GM23338 (cell line): ENCODE measurements at regions not wholly inside any gene's neighbourhood (a gene's known extent, or its start where the extent isn't known, plus 50 kb on each side); places are given as distances from the start of the nearest gene placed in this dataset.

Experiments used
- ATAC-seq: fragments of 200-7000 bp; cut with Tn5 transposase; 3 replicates; pipeline ENCODE4 v1.9.1; 2020
- DNase-seq: peaks from one replicate; pipeline ENCODE4 v3.0.0-alpha.2; 2015; ENCODE audit warnings: low spot score
- H2AFZ ChIP-seq: fragments of 200-600 bp; sonication (generic); 2 replicates; pipeline ENCODE4 v1.8.0; 2016; ENCODE audit warnings: antibody characterized with exemption, mild to moderate bottlenecking, moderate library complexity
- H3F3A ChIP-seq: fragments of 200-600 bp; sonication (generic); replicated peaks from 2 replicates; pipeline ENCODE4 v1.8.0; 2017; ENCODE audit warnings: antibody characterized with exemption, mixed run types, low read depth
- H3K27ac ChIP-seq: fragments of 200-600 bp; sonication (generic); 2 replicates; pipeline ENCODE4 v1.6.1; 2016; ENCODE audit warnings: low read depth
- H3K27me3 ChIP-seq: fragments of 200-600 bp; sonication (generic); 2 replicates; pipeline ENCODE4 v1.8.0; 2016; ENCODE audit warnings: mild to moderate bottlenecking, mixed run types, moderate library complexity; ENCODE audit not compliant: insufficient read depth
- H3K36me3 ChIP-seq: fragments of 200-600 bp; sonication (generic); 2 replicates; pipeline ENCODE4 v1.8.0; 2016; ENCODE audit warnings: mild to moderate bottlenecking; ENCODE audit not compliant: insufficient read depth
- H3K4me1 ChIP-seq: fragments of 200-600 bp; sonication (generic); 2 replicates; pipeline ENCODE4 v1.8.0; 2016; ENCODE audit warnings: mild to moderate bottlenecking, moderate library complexity; ENCODE audit not compliant: insufficient read depth
- H3K4me2 ChIP-seq: fragments of 200-600 bp; sonication (generic); 2 replicates; pipeline ENCODE4 v1.7.1; 2017; ENCODE audit warnings: mixed run types
- H3K4me3 ChIP-seq: fragments of 200-600 bp; sonication (generic); 2 replicates; pipeline ENCODE4 v1.6.1; 2016; ENCODE audit warnings: mixed run types
- H3K79me2 ChIP-seq: fragments of 200-600 bp; sonication (generic); replicated peaks from 2 replicates; pipeline ENCODE4 v1.8.0; 2017; ENCODE audit warnings: mild to moderate bottlenecking; ENCODE audit not compliant: insufficient read depth
- H3K9me2 ChIP-seq: fragments of 200-600 bp; sonication (generic); 2 replicates; pipeline ENCODE4 v1.8.0; 2017; ENCODE audit not compliant: insufficient read depth
- H4K20me1 ChIP-seq: fragments of 200-600 bp; sonication (generic); replicated peaks from 2 replicates; pipeline ENCODE4 v1.8.0; 2017; ENCODE audit warnings: mild to moderate bottlenecking; ENCODE audit not compliant: insufficient read depth
- H3K27ac Mint-ChIP-seq: 2 replicates; pipeline ENCODE4 v1.8.0; 2020; ENCODE audit warnings: inconsistent platforms, mild to moderate bottlenecking, moderate library complexity, mixed read lengths
- H3K27me3 Mint-ChIP-seq: 3 replicates; pipeline ENCODE4 v1.8.0; 2022; ENCODE audit warnings: low read depth, mild to moderate bottlenecking, moderate library complexity, mixed read lengths, inconsistent platforms; ENCODE audit not compliant: insufficient read depth, poor library complexity
- H3K36me3 Mint-ChIP-seq: 3 replicates; pipeline ENCODE4 v1.8.0; 2021; ENCODE audit warnings: low read depth, mild to moderate bottlenecking, inconsistent platforms, moderate library complexity, mixed read lengths
- H3K4me1 Mint-ChIP-seq: 3 replicates; pipeline ENCODE4 v1.8.0; 2020; ENCODE audit warnings: mild to moderate bottlenecking, inconsistent platforms, mixed read lengths
- H3K4me3 Mint-ChIP-seq: 3 replicates; pipeline ENCODE4 v1.8.0; 2021; ENCODE audit warnings: moderate library complexity, mild to moderate bottlenecking, inconsistent platforms, mixed read lengths
- H3K9me3 Mint-ChIP-seq: 3 replicates; pipeline ENCODE4 v1.8.0; 2020; ENCODE audit warnings: moderate library complexity, mild to moderate bottlenecking, inconsistent platforms, mixed read lengths
- CREB1 ChIP-seq: fragments of 250-450 bp; sonication (Bioruptor Pico); IDR thresholded peaks from 2 replicates; pipeline ENCODE4 v1.5.0; 2020; ENCODE audit warnings: low read depth, mild to moderate bottlenecking, moderate library complexity
- CTCF ChIP-seq, 2 experiments: fragments of 200-600 bp in 1 of 2; sonication (generic) in 1 of 2; conservative IDR thresholded peaks; 2 replicates each; pipeline versions ENCODE4 v1.5.1 to v1.6.1; 2016 to 2017; ENCODE audit warnings: antibody characterized with exemption in 2 of 2, low read depth in 2 of 2, mild to moderate bottlenecking in 2 of 2, moderate library complexity in 1 of 2
- ETS1 ChIP-seq: IDR thresholded peaks from 2 replicates; pipeline ENCODE4 v1.6.1; 2016; ENCODE audit warnings: antibody characterized with exemption
- JUNB ChIP-seq: IDR thresholded peaks from one replicate; pipeline ENCODE4 v1.6.1; 2016; ENCODE audit warnings: antibody characterized with exemption; ENCODE audit not compliant: unreplicated experiment
- REST ChIP-seq: IDR thresholded peaks from one replicate; pipeline ENCODE4 v1.6.1; 2018; ENCODE audit warnings: antibody characterized with exemption; ENCODE audit not compliant: unreplicated experiment
- ZNF331 ChIP-seq: fragments of 250-450 bp; sonication (Bioruptor Pico); IDR thresholded peaks from 2 replicates; pipeline ENCODE4 v1.5.0; 2020; ENCODE audit warnings: low read depth, mild to moderate bottlenecking, moderate library complexity

- no peak for TF ChIP-seq CTCF (conservative IDR thresholded peaks at IDR 0.05; ENCODE audit: low read depth in 2 of 2)
- no peak for TF ChIP-seq JUNB
Observed at GRCh38 chr4:180153587-180153986, 2089.6 kb upstream of the TENM3 start (continued).

GRCh38 chr4:180156684-180157083 lies 2086.5 kb upstream of the TENM3 start:
- Mint-ChIP-seq H3K4me1 (peaks cover 22% of the 10 kb centered on the region), H3K4me3 (no peak overlapping the region), H3K27ac (no peak overlapping the region), H3K36me3 (no peaks in the 10 kb centered on the region), H3K27me3 (no peaks in the 10 kb centered on the region), H3K9me3 (no peaks in the 10 kb centered on the region)
- ATAC-seq, result no peak
- Histone ChIP-seq H2AFZ (no peak overlapping the region), H3K27ac (no peak overlapping the region), H3F3A (no peaks in the 10 kb centered on the region), H3K79me2 (no peaks in the 10 kb centered on the region), H3K27me3 (no peaks in the 10 kb centered on the region), H3K36me3 (no peaks in the 10 kb centered on the region), H3K4me3 (no peak overlapping the region), H4K20me1 (no peaks in the 10 kb centered on the region), H3K4me2 (no peak overlapping the region), H3K9me2 (no peaks in the 10 kb centered on the region), H3K4me1 (peaks cover 8% of the 10 kb centered on the region)
- no peak for TF ChIP-seq ZNF331 (CRISPR knock-in tag)
- no peak for TF ChIP-seq ETS1
- no peak for TF ChIP-seq CREB1
- TF ChIP-seq REST, result no peak
- DNase-seq, result no peak
